ENCODE measurements at regions not wholly inside any gene's neighbourhood (a gene's known extent, or its start where the extent isn't known, plus 50 kb on each side); places are given as distances from the start of the nearest gene placed in this dataset.

DNA sequence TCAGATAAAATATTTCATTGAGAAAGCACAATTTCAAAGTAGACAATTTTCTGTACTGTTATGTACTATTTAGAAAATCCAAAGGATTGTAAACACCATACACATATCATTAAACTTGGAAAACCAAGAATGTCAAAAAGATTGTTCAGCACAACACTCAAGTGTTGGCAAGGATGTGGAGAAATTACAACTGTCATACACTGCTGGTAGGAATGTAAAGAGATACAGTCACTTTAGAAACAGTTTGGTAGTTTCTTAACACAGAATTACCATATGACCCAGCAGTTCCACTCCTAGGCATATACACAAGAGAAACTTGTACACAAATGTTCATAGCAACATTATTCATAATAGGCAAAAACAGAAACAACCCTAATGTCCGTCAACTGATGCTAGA lies 71.2 kb downstream of the OR2K2 start:
- TF ChIP-seq POLR2AphosphoS5 (IDR thresholded peaks at IDR 0.05; ENCODE audit: borderline replicate concordance, low read depth, low read length) (no peak), EZH2 (IDR thresholded peaks at IDR 0.05) (no peak)

All from SK-N-MC (cell line).